Choroid plexus epithelial cell (primary cell): ENCODE measurements at regions not wholly inside any gene's neighbourhood (a gene's known extent, or its start where the extent isn't known, plus 50 kb on each side); places are given as distances from the start of the nearest gene placed in this dataset.

Experiments used
- DNase-seq: peaks from one replicate; pipeline ENCODE4 v3.0.0-alpha.2; 2010; ENCODE audit warnings: low read depth
- H3K4me3 ChIP-seq: 2 replicates; pipeline ENCODE4 v1.5.1; 2011; ENCODE audit warnings: low read depth, mild to moderate bottlenecking, control low read depth, low read length, moderate library complexity
- CTCF ChIP-seq: conservative IDR thresholded peaks from 2 replicates; pipeline ENCODE4 v1.5.1; 2011; ENCODE audit warnings: low read depth, mild to moderate bottlenecking, control low read depth, inconsistent platforms, low read length, moderate library complexity

- no peak for DNase-seq
- TF ChIP-seq CTCF, result no peak
These were observed 1198.8 kb upstream of the SPRY2 start for GRCh38 chr13:81539643-81540150.

GRCh38 chr13:81498969-81499368 lies 1158.0 kb upstream of the SPRY2 start:
- no peak for DNase-seq
- no peak for TF ChIP-seq CTCF
- H3K4me3 ChIP-seq, result no peak overlapping the region

More at GRCh38 chr13:81539643-81540150, 1198.8 kb upstream of the SPRY2 start:
- no peak overlapping the region for H3K4me3 ChIP-seq

GRCh38 chr13:81493144-81493543 lies 1152.2 kb upstream of the SPRY2 start:
- DNase-seq, result peak; percentile 41
- H3K4me3 ChIP-seq, result no peak overlapping the region
- no peak for TF ChIP-seq CTCF

- H3K4me3 ChIP-seq, result no peak overlapping the region
- TF ChIP-seq CTCF, result no peak
- DNase-seq, result no peak
These were observed 1151.5 kb upstream of the SPRY2 start for GRCh38 chr13:81492449-81492848.

GRCh38 chr13:81488021-81488420 lies 1147.1 kb upstream of the SPRY2 start:
- no peak overlapping the region for H3K4me3 ChIP-seq
- DNase-seq, result peak; percentile 86
- TF ChIP-seq CTCF, result no peak

- no peak overlapping the region for H3K4me3 ChIP-seq
- DNase-seq, result peak; percentile 81
- peak; percentile 62 for TF ChIP-seq CTCF
These were observed 1146.2 kb upstream of the SPRY2 start for GRCh38 chr13:81487151-81487550.

- H3K4me3 ChIP-seq, result no peak overlapping the region
- DNase-seq, result peak; percentile 13
- no peak for TF ChIP-seq CTCF
These were observed 1139.7 kb upstream of the SPRY2 start for GRCh38 chr13:81480634-81481033.
